Liver (tissue), 8 donors: ENCODE measurements at regions not wholly inside any gene's neighbourhood (a gene's known extent, or its start where the extent isn't known, plus 50 kb on each side); places are given as distances from the start of the nearest gene placed in this dataset.

Experiments
- DNase-seq: peaks from one replicate; pipeline ENCODE4 v3.0.0-alpha.2; 2017; ENCODE audit warnings: low spot score
- H3K27ac ChIP-seq, 2 donors: one replicate each; pipeline ENCODE4 v1.7.0; 2013; ENCODE audit warnings: inconsistent platforms in 2 of 2, low read length in 2 of 2, control low read depth in 1 of 2, low read depth in 1 of 2, mild to moderate bottlenecking in 1 of 2
- H3K27me3 ChIP-seq, 4 donors: one replicate each; pipeline versions ENCODE4 v1.6.1 to v1.7.0; 2013; ENCODE audit warnings: low read length in 3 of 4, inconsistent platforms in 1 of 4, mild to moderate bottlenecking in 1 of 4, moderate library complexity in 1 of 4; ENCODE audit not compliant: control insufficient read depth in 4 of 4, insufficient read depth in 4 of 4
- H3K36me3 ChIP-seq, 4 donors: one replicate each; pipeline versions ENCODE4 v1.6.1 to v1.7.0; 2013; ENCODE audit warnings: low read length in 3 of 4, mild to moderate bottlenecking in 3 of 4, low read depth in 1 of 4, moderate library complexity in 1 of 4; ENCODE audit not compliant: control insufficient read depth in 4 of 4, insufficient read depth in 3 of 4
- H3K4me1 ChIP-seq, 4 donors: one replicate each; pipeline versions ENCODE4 v1.6.1 to v1.7.0; 2013; ENCODE audit warnings: low read length in 3 of 4, mild to moderate bottlenecking in 3 of 4, moderate library complexity in 1 of 4; ENCODE audit not compliant: control insufficient read depth in 4 of 4, insufficient read depth in 4 of 4
- H3K4me3 ChIP-seq, 3 donors: one replicate each; pipeline versions ENCODE4 v1.6.1 to v1.7.0; 2013; ENCODE audit warnings: low read length in 3 of 3, control low read depth in 1 of 3, low read depth in 1 of 3, mild to moderate bottlenecking in 1 of 3
- H3K9ac ChIP-seq, 2 donors: one replicate each; pipeline ENCODE4 v1.7.0; 2013; ENCODE audit warnings: low read length in 2 of 2, mild to moderate bottlenecking in 2 of 2, moderate library complexity in 2 of 2, control low read depth in 1 of 2, low read depth in 1 of 2
- H3K9me3 ChIP-seq, 4 donors: one replicate each; pipeline versions ENCODE4 v1.6.1 to v1.7.0; 2013; ENCODE audit warnings: low read length in 3 of 4; ENCODE audit not compliant: control insufficient read depth in 4 of 4
- EGR1 ChIP-seq, 2 donors: IDR thresholded peaks; 2 replicates each; pipeline ENCODE4 v1.6.1; 2016 to 2018; ENCODE audit warnings: antibody characterized with exemption in 2 of 2, low read depth in 2 of 2
- FOXA1 ChIP-seq: IDR thresholded peaks from 2 replicates; pipeline ENCODE4 v1.6.1; 2016; ENCODE audit warnings: antibody characterized with exemption
- FOXA2 ChIP-seq: IDR thresholded peaks from 2 replicates; pipeline ENCODE4 v1.6.1; 2016; ENCODE audit warnings: antibody characterized with exemption
- GABPA ChIP-seq, 2 donors: IDR thresholded peaks in 1 of 2; conservative IDR thresholded peaks in 1 of 2; 2 replicates each; pipeline ENCODE4 v1.6.1; 2016; ENCODE audit warnings: antibody characterized with exemption in 2 of 2, mild to moderate bottlenecking in 1 of 2, moderate library complexity in 1 of 2
- HNF4A ChIP-seq, 2 donors: conservative IDR thresholded peaks; 2 replicates each; pipeline ENCODE4 v1.6.1; 2016; ENCODE audit warnings: antibody characterized with exemption in 2 of 2, mild to moderate bottlenecking in 2 of 2
- HNF4G ChIP-seq: IDR thresholded peaks from 2 replicates; pipeline ENCODE4 v1.6.1; 2016; ENCODE audit warnings: antibody characterized with exemption
- JUND ChIP-seq, 2 donors: IDR thresholded peaks; 2 replicates each; pipeline ENCODE4 v1.6.1; 2016; ENCODE audit warnings: antibody characterized with exemption in 2 of 2
- NR2F2 ChIP-seq: IDR thresholded peaks from 2 replicates; pipeline ENCODE4 v1.6.1; 2016; ENCODE audit warnings: antibody characterized with exemption
- RAD21 ChIP-seq, 2 donors: IDR thresholded peaks; 2 replicates each; pipeline ENCODE4 v1.6.1; 2016; ENCODE audit warnings: antibody characterized with exemption in 2 of 2, mild to moderate bottlenecking in 2 of 2
- RXRA ChIP-seq, 2 donors: IDR thresholded peaks; 2 replicates each; pipeline ENCODE4 v1.6.1; 2017 to 2018; ENCODE audit warnings: antibody characterized with exemption in 2 of 2, mild to moderate bottlenecking in 1 of 2
- SP1 ChIP-seq: IDR thresholded peaks from 2 replicates; pipeline ENCODE4 v1.6.1; 2018; ENCODE audit warnings: antibody characterized with exemption, mild to moderate bottlenecking
- TAF1 ChIP-seq: conservative IDR thresholded peaks from 2 replicates; pipeline ENCODE4 v1.6.1; 2016; ENCODE audit warnings: antibody characterized with exemption, mild to moderate bottlenecking
- WGBS: extraction: QIAGEN DNeasy Blood & Tissue Kit; methylation state at CpG from one replicate; pipeline ENCODE4 v1.1.7; 2013; 5-methylcytosine and 5-hydroxymethylcytosine counted together
- TF ChIP-seq, protein P1 (sequence below): IDR thresholded peaks from 2 replicates; pipeline ENCODE4 v1.6.1; 2016; ENCODE audit warnings: antibody characterized with exemption
- TF ChIP-seq, protein P2 (sequence below): IDR thresholded peaks from 2 replicates; pipeline ENCODE4 v1.6.1; 2016; ENCODE audit warnings: antibody characterized with exemption, mild to moderate bottlenecking
- TF ChIP-seq, protein P3 (sequence below): fragments of 150-350 bp; IDR thresholded peaks from 2 replicates; pipeline ENCODE4 v1.5.1; 2017; ENCODE audit warnings: improper control_type of control experiment, low read depth, low read length; ENCODE audit not compliant: missing input control
- TF ChIP-seq, protein P4 (sequence below): IDR thresholded peaks from 2 replicates; pipeline ENCODE4 v1.6.1; 2016; ENCODE audit warnings: antibody characterized with exemption
- TF ChIP-seq, protein P5 (sequence below): IDR thresholded peaks from 2 replicates; pipeline ENCODE4 v1.6.1; 2016; ENCODE audit warnings: antibody characterized with exemption
- donor health status: healthy.
- donor health status: healthy.
- donor health status: healthy.
- donor health status: healthy.
- donor health status: healthy.

DNA sequence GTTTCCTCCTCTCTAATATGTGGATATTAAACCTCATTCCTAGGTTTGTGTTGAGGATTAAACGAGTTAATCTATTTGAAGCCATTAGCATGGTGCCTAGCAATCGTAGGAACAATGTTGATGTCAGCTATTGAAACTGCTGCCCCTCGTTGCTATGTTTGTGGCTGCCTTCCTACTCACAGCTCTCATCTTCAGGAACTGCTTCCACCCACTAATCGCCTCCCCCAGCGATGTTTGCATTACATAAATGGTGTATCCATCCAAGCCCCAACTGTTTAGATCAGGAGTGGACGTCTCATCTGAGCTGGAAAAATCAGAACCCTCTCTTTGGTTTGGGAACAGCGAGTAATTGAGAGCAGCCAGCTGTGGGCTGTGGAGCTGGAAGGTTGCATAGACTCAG lies 416.6 kb downstream of the ARHGEF28 start:
- Histone ChIP-seq H3K27ac (no peak overlapping the region), H3K4me3 (no peak overlapping the region), H3K4me1 (no peaks in the 10 kb centered on the region), H3K36me3 (no peaks in the 10 kb centered on the region), H3K27me3 (no peaks in the 10 kb centered on the region), H3K9me3 (no peaks in the 10 kb centered on the region), H3K9ac (no peak overlapping the region)
- no peak for DNase-seq
- 89% methylated on average over 7 of the region's 7 CpGs for WGBS
- TF ChIP-seq, protein P1, sequence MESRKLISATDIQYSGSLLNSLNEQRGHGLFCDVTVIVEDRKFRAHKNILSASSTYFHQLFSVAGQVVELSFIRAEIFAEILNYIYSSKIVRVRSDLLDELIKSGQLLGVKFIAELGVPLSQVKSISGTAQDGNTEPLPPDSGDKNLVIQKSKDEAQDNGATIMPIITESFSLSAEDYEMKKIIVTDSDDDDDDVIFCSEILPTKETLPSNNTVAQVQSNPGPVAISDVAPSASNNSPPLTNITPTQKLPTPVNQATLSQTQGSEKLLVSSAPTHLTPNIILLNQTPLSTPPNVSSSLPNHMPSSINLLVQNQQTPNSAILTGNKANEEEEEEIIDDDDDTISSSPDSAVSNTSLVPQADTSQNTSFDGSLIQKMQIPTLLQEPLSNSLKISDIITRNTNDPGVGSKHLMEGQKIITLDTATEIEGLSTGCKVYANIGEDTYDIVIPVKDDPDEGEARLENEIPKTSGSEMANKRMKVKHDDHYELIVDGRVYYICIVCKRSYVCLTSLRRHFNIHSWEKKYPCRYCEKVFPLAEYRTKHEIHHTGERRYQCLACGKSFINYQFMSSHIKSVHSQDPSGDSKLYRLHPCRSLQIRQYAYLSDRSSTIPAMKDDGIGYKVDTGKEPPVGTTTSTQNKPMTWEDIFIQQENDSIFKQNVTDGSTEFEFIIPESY, result no peak
- TF ChIP-seq RXRA (IDR thresholded peaks at IDR 0.05) (no peak), HNF4A (conservative IDR thresholded peaks at IDR 0.05) (no peak), EGR1 (IDR thresholded peaks at IDR 0.05; ENCODE audit: low read depth in 2 of 2) (no peak), NR2F2 (no peak), FOXA1 (no peak), TAF1 (no peak), FOXA2 (no peak), JUND (IDR thresholded peaks at IDR 0.05) (no peak), SP1 (no peak), HNF4G (no peak), RAD21 (IDR thresholded peaks at IDR 0.05) (no peak), GABPA (IDR thresholded peaks at IDR 0.05 in 1 of 2, conservative IDR thresholded peaks at IDR 0.05 in 1 of 2) (no peak)
- TF ChIP-seq, protein P2, sequence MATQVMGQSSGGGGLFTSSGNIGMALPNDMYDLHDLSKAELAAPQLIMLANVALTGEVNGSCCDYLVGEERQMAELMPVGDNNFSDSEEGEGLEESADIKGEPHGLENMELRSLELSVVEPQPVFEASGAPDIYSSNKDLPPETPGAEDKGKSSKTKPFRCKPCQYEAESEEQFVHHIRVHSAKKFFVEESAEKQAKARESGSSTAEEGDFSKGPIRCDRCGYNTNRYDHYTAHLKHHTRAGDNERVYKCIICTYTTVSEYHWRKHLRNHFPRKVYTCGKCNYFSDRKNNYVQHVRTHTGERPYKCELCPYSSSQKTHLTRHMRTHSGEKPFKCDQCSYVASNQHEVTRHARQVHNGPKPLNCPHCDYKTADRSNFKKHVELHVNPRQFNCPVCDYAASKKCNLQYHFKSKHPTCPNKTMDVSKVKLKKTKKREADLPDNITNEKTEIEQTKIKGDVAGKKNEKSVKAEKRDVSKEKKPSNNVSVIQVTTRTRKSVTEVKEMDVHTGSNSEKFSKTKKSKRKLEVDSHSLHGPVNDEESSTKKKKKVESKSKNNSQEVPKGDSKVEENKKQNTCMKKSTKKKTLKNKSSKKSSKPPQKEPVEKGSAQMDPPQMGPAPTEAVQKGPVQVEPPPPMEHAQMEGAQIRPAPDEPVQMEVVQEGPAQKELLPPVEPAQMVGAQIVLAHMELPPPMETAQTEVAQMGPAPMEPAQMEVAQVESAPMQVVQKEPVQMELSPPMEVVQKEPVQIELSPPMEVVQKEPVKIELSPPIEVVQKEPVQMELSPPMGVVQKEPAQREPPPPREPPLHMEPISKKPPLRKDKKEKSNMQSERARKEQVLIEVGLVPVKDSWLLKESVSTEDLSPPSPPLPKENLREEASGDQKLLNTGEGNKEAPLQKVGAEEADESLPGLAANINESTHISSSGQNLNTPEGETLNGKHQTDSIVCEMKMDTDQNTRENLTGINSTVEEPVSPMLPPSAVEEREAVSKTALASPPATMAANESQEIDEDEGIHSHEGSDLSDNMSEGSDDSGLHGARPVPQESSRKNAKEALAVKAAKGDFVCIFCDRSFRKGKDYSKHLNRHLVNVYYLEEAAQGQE, result no peak
- TF ChIP-seq, protein P3, sequence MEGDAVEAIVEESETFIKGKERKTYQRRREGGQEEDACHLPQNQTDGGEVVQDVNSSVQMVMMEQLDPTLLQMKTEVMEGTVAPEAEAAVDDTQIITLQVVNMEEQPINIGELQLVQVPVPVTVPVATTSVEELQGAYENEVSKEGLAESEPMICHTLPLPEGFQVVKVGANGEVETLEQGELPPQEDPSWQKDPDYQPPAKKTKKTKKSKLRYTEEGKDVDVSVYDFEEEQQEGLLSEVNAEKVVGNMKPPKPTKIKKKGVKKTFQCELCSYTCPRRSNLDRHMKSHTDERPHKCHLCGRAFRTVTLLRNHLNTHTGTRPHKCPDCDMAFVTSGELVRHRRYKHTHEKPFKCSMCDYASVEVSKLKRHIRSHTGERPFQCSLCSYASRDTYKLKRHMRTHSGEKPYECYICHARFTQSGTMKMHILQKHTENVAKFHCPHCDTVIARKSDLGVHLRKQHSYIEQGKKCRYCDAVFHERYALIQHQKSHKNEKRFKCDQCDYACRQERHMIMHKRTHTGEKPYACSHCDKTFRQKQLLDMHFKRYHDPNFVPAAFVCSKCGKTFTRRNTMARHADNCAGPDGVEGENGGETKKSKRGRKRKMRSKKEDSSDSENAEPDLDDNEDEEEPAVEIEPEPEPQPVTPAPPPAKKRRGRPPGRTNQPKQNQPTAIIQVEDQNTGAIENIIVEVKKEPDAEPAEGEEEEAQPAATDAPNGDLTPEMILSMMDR, result no peak
- TF ChIP-seq, protein P4, sequence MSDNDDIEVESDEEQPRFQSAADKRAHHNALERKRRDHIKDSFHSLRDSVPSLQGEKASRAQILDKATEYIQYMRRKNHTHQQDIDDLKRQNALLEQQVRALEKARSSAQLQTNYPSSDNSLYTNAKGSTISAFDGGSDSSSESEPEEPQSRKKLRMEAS, result no peak

DNA sequence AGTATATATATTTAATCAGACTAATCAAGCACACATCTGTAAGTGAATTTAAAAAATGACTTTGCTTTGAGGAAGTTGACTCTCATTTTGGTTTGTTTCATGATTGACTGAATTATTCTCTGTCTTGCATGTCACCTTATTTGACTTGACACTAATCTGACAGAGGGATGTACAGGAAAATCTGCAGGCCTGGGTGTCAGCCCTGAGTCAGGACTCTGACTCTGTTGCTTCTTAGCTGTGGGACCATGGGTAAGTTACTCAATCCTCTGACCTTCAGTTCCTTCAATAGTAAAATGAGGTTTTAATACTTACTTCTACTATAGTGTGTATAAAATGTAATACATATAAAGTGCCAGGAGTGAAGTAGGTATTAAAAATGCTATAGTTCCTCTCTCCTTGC lies 415.9 kb downstream of the ARHGEF28 start:
- no peaks in the 10 kb centered on the region for H3K4me1 ChIP-seq
- H3K36me3 ChIP-seq, result no peaks in the 10 kb centered on the region
- H3K27me3 ChIP-seq, result no peaks in the 10 kb centered on the region
- H3K4me3 ChIP-seq, result no peak overlapping the region
- no peaks in the 10 kb centered on the region for H3K9me3 ChIP-seq
- no peak for DNase-seq
- TF ChIP-seq HNF4G, result no peak
- no peak for TF ChIP-seq FOXA1
- no peak for TF ChIP-seq RAD21 (IDR thresholded peaks at IDR 0.05)
- no peak for TF ChIP-seq JUND (IDR thresholded peaks at IDR 0.05)
- no peak for TF ChIP-seq SP1
- TF ChIP-seq RXRA (IDR thresholded peaks at IDR 0.05), result no peak
- TF ChIP-seq, protein P3, result no peak
- TF ChIP-seq, protein P5, sequence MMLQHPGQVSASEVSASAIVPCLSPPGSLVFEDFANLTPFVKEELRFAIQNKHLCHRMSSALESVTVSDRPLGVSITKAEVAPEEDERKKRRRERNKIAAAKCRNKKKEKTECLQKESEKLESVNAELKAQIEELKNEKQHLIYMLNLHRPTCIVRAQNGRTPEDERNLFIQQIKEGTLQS, result no peak
- H3K27ac ChIP-seq, result no peak overlapping the region
- H3K9ac ChIP-seq, result no peak overlapping the region
